Amygdala (tissue), 56 donors: ENCODE measurements at regions not wholly inside any gene's neighbourhood (a gene's known extent, or its start where the extent isn't known, plus 50 kb on each side); places are given as distances from the start of the nearest gene placed in this dataset.

Experiments
- DNase-seq, 56 donors: peaks; one replicate each; lab custom pipeline; 2025; lab: John Stamatoyannopoulos, UW

DNA sequence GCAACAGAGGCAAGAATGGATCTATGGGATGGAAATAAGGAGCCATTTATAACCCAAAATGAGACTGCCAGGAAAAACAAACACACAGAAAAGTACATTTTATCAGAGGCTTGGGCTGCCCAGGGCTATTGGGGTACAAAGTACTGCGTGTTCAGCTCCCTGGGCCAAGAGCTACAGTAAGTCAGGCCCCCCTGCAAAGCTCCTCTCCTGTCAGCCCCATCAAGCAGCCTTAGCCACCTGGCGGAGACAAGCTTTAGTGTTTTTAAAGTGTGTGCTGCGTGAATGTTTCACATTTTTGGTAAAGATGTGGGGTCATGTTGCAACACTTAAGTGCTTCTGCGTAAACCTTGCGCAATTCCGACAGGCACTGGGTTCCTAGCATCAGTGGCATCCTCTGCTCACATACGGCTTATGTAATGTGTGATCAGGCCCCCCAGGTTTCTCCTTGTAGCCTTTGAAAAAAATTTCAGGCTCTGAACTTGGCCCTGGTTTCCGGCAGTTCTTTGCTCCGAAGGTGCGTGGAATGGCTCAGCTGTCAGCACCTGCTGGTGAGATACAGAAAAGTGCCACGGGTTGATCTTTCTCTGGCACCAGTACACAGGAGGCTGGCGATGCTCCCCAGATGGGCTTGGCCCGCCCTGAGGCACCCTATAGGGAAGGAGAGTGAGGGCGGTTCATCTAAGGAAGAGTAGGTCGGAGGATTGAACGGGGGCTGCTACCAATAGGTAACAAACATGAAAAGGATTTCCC lies 198.7 kb upstream of the EEA1 start:
- DNase-seq = no peak

DNA sequence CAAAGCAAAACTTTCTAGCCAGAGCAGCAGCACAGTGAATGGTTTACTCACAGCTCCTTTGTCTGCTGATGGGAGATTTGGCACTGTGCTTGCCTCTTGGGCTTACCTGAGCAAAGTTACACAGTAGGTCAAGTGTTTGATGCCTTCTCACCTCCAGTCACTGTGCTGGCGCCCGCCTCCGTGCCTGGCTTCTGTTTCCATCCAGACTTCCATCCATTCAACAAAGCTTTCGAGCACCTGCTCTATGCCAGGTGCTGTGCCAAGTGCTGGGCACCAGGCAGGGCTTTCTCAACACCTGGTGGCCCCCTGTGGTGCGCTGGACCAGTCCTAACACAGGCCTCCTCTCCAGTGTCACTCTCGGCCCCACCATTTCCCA lies 199.2 kb upstream of the EEA1 start:
- no peak for DNase-seq

DNA sequence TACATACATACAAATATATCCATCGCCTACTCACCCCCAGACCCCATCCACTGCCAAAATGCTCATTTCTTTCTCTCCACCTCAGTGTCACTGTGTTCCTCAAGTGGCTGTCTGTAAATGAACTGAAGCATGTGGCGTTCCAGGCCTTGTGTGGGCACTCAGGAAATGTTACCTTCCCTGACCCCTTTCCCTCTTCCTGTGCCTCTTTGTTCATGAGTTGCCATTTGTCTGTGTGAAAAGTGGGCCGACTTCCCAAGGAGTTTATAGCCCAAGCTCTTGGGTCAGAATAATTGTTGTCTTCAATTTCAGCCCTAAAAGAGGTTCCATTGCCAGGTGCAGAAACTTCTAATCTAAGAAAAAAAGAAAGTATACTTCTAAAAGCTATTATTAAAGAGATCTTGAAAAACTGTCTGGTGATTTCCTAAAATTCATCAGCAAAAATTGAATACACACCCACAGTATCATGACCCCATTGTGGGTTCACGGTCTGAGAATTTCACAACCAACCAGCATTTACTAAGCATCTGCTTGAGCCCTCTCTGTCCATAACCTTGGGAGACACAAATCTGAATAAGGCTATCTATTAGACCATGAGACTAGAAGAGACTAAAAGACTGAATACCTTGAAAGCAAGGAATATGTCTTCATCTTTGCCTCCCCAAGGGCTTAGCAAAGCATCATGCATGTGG lies 201.4 kb upstream of the EEA1 start:
- DNase-seq = no peak

GRCh38 chr12:93133361-93133760 lies 204.3 kb upstream of the EEA1 start:
- DNase-seq = no peak

- DNase-seq = no peak
Measured at GRCh38 chr12:93134175-93134890, 205.2 kb upstream of the EEA1 start.

DNA sequence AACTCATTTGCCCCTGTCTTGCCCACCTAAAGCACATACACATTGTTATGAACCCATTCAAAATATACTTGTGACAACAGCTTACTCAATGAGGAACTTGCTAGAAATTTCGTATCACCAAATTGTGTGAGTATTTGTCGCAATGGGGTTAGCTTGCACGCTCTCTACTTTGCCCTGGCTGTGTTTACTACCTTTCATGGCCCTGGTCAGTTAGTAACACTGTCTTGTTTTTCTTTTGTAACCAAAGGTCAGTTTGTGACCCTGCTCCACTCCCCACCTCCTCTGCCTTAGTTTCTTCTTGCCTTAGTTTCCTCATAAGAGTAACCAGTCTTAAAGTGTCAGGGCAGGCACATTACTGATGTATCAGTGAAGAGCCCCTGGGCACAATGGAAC lies 205.8 kb upstream of the EEA1 start:
- DNase-seq = no peak

DNA sequence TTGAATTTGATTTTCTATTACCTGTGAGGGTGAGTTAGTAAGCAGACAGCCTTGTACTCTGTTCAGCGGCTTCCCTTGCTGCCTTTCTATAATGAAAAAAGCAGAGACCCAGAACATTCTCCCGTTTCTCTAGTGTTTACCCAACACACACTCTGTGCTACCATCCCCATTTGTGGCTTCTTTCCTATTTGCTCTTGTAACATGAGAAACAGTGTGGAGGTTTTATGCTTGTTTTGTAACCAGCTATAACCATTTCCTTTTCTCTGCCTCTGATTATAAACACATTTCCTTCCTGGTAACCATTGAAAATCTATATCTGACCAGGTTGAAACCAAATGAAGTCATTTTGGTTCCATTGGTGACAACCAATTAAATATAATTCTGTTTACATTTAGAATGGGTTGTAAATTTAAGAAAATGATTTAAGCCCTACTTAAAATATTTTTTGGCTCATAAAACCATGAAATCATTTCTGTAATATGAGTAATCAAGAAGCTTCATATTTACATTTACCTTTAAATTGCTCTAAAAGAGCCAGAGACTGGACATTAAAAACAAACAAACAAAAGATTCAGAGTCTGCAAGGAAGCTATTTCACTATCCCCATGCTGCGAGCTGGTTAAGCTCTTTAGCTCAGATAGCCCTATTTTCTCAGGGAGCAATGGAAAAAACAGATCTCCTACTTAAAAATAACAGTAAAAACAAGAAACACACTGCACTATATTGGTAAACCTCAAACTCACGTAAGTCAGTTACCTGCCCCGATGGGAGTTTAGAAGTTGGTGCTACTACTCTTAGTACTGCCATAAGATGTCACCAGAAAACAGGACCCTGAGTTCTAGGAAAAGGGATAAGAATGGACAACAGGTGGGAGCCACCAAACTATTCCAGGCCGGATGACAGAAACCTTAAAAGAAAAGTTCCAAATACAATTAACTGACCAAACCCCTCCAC lies 206.5 kb upstream of the EEA1 start:
- no peak for DNase-seq

GRCh38 chr12:93136253-93137055 lies 207.4 kb upstream of the EEA1 start:
- DNase-seq = no peak

DNA sequence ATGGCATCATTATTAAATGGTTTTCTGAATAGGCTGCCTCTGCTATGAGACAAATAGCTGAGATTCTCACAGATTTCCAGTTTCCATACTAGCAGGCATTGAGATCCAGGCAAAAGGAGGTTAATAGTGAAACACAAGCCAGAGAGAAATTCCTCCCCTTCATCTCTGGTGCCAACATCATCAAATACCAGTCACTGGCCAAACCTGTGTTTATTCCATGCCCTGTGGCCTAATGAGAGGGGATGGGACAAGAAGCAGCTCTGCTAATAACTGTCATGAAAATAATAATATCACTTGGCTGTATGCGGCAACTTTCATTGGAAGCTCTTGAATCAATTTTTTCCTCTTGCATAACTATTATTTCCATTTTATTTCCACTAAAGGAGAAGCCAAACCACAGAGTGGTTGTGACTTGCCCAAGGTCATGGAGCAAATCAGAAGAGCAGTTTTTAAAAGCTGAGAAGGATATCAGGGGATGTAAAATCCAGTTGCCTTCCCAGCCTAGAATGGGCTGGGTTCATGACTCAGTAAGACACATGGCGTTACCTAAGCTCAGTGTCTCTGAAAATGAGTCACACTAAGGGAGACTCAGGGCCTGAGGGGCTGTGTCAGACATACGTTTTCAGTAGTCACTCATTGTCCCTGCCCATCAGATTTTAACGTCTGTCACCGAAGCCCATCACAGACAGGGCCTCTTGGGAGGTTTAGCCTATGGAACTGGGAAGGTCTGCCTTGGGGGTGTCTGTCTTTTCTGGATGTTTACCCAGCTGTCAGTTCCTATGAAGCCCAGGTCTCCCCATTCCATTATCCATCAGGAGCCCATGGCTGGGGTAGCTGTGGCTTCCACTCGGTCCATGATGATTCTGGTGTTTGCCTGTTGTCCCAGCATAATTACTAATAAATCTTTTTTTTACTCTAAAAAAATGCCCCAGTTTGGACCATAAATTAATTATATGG lies 208.8 kb upstream of the EEA1 start:
- no peak for DNase-seq

GRCh38 chr12:93139028-93139665 lies 210.1 kb upstream of the EEA1 start:
- DNase-seq = peak in 2 of 56 donors; percentile 5 to 6

DNA sequence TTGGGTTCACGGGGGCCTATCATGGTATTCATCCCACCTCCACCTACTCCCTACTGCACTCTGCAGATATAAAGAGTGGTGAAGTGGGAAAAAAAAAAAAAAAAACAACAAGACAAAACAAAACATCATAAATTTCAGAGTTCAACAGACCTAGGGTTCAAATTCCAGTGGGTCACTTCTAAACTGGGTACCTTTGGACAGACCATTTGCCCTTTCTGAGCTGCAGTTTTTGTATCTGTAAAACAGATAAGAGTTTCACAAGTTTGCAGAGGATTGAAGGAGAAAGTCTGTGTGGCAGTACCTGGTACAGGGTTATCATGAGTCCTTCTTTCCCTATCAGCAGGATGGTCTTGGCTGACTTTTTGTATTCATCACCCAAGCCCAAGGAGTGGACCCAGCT lies 211.2 kb upstream of the EEA1 start:
- no peak for DNase-seq

GRCh38 chr12:93140801-93141200 lies 211.7 kb upstream of the EEA1 start:
- no peak for DNase-seq

GRCh38 chr12:93142881-93143280 lies 213.8 kb upstream of the EEA1 start:
- no peak for DNase-seq

DNA sequence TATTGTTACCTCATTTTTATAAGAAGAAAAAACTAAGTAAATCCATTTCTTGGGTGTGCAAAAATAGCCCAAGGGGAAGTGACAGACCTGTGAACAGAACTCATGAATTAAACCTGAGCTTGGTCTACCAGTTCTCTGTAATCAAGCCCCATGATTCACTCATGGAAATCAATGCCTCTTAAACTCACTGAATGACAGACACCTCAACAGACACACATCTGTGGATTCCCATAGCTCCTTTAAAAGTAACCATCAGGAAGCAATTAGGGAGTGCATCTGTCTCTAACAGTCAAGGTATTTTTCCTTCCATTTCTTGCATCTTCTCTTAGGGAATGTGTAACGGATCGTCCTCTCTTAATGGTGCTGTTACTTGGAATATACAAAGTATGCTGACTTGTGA lies 215.0 kb upstream of the EEA1 start:
- no peak for DNase-seq

DNA sequence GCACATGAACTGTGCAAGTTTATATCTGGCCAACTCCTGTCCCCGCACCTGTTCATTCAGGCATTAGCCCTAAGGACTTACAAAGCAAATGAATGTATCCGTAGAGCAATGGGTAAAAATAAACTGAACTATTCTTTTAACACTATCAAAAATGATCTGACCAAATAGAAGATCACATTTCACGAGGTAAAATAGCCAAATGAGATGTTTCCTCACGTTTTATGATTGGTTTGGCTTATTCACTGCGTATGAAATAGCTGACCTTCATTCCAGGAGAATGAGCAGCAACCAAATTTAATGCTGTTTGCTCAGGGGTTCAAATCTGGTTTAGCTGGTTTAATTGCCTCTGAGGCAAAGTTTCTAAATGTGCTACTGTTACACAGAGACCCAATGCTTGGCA lies 216.0 kb upstream of the EEA1 start:
- DNase-seq = no peak

DNA sequence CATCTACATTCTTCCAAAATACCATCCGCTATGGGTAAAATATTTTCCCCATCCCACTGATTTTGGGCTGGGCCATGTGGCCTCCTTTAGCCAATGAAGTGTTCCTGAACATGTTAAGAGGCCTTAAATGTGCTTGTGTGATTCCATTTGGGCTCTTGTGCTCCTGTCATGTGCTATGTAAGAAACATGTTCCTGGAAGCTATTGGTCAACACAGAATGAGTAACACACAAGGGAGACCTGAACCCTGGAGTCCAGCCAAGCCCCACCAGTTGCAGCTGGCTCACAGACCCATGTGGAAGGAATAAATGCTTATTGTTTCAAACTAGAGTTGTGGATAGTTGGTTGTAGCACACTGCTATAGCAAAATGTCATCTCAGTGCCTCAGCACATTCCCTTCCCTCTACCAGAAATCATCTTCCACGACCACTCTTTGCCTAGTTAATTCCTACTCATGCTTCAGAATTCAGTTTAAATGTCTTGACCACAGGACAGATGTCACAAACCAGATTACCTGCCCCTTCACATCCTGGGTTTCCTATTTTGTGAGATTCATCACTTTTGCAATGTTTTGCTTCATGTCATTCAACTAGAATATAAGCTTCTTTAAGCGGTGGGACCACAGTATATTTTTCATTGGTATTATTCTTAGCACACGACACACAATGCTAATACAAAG lies 217.3 kb upstream of the EEA1 start:
- DNase-seq = no peak

DNA sequence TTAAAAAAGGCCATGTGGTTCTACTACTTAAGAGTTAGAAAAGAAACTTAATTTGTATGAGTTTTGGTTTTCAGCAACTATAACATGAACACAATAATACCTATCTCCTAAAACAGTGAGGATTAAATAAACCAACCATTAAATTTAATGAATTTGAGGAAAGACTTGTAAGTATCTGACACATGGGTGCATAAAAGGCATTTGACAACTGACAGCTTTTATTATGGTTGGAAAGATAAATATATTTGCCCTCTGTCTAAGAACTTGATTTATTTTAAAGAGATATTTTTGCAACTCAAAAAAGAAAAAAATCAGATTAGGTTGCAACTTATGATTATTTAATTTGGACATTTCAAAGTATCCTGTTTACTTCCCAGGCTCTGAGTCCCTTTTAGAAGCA lies 217.9 kb upstream of the EEA1 start:
- DNase-seq = no peak

DNA sequence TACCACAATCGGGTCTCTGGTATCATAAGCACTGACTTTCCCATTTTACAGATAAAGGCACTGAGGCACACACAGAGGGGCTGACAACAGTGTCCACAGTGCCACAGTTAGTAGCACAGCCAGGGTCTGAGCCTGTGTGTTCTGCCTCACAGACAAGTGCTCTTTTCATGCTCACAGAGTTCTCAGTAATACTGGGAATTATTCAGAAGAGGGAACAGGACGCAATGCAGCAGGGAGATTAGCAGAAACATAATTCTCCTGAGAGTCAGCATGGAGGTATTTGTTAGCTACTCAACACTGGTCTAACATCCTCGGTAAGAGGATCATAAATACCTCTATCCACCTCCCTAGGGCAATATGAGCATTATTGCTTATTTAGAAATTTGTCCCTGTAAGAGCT lies 219.3 kb upstream of the EEA1 start:
- DNase-seq = no peak
